AG04450 (cell line): ENCODE measurements at regions not wholly inside any gene's neighbourhood (a gene's known extent, or its start where the extent isn't known, plus 50 kb on each side); places are given as distances from the start of the nearest gene placed in this dataset.

Experiments
- CTCF ChIA-PET: fragments of 300-600, 350-600 bp; formaldehyde crosslinking; extraction: SDS; loops from one replicate; lab custom pipeline; 2022; ENCODE audit warnings: antibody characterized with exemption, inconsistent platforms; lab: Charles Lee
- POLR2A ChIA-PET: fragments of 350-600 bp; formaldehyde crosslinking; extraction: SDS; loops from one replicate; lab custom pipeline; 2021; ENCODE audit warnings: antibody characterized with exemption, inconsistent platforms; lab: Yijun Ruan, JAX
- DNase-seq: peaks from one replicate; pipeline ENCODE4 v3.0.0-alpha.2; 2011; ENCODE audit warnings: low read depth, low spot score
- H3K27ac ChIP-seq: one replicate; pipeline ENCODE4 v1.5.1; 2012; ENCODE audit warnings: low read depth, low read length, control low read depth
- H3K27me3 ChIP-seq: one replicate; pipeline ENCODE4 v1.6.0; 2012; ENCODE audit warnings: low read length; ENCODE audit not compliant: control insufficient read depth, insufficient read depth
- H3K4me3 ChIP-seq: 2 replicates; pipeline ENCODE4 v1.5.1; 2011; ENCODE audit warnings: mild to moderate bottlenecking, low read depth, low read length, control low read depth
- H3K9me3 ChIP-seq: 2 replicates; pipeline ENCODE4 v1.5.1; 2012; ENCODE audit warnings: low read length; ENCODE audit not compliant: control insufficient read depth, insufficient read depth
- CTCF ChIP-seq: IDR thresholded peaks from 2 replicates; pipeline ENCODE4 v1.5.1; 2011; ENCODE audit warnings: low read depth, low read length, control low read depth, inconsistent platforms

- POLR2A ChIA-PET, result no interaction called here
- TF ChIP-seq CTCF, result peak; percentile 13; the same call in 1 of the 2 replicates
- Histone ChIP-seq H3K9me3 (no peaks in the 10 kb centered on the region), H3K4me3 (no peak overlapping the region), H3K27me3 (no peaks in the 10 kb centered on the region), H3K27ac (no peak overlapping the region)
- DNase-seq, result no peak
- CTCF ChIA-PET, result interaction anchor here (0.5 to 0.8 kb wide), 2 partner anchors 9 to 566 kb away, joined by 4 read pairs; no protein-coding TSS in a partner anchor
Measured at GRCh38 chr21:16851054-16851453, 661.8 kb upstream of the CXADR start.

DNA sequence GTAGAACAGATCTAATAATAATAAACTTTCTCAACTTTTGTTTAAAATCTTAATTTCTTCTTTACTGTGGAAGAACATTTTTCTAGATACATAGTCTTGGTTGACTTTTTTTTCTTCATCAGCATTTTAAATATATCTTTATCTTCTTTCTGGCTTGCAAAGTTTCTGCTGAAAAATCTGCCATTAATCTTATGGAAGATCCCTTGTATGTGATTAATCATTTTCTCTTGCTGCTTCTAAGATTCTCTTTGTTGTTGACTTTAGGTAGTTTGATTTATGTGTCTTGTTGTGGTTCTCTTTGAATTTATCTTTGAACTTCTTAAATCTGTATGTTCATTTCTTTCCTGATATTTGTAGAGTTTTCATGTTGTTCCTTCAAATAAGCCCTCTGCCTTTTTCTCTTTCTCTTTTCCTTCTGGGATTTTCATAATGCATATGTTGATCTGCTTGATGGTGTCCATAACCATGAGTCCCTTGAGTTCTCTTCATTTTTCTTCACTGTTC lies 657.6 kb upstream of the CXADR start:
- DNase-seq, result no peak
- H3K4me3 ChIP-seq, result no peak overlapping the region
- no peak overlapping the region for H3K27ac ChIP-seq
- ChIA-PET POLR2A (no interaction called here), CTCF (no interaction called here)
- TF ChIP-seq CTCF, result no peak
- no peaks in the 10 kb centered on the region for H3K9me3 ChIP-seq
- H3K27me3 ChIP-seq, result no peaks in the 10 kb centered on the region

GRCh38 chr21:16863362-16863905 lies 649.4 kb upstream of the CXADR start:
- DNase-seq, result no peak
- TF ChIP-seq CTCF, result no peak
- H3K9me3 ChIP-seq, result no peaks in the 10 kb centered on the region
- POLR2A ChIA-PET, result no interaction called here
- H3K4me3 ChIP-seq, result no peak overlapping the region
- H3K27ac ChIP-seq, result no peak overlapping the region
- CTCF ChIA-PET, result no interaction called here
- H3K27me3 ChIP-seq, result no peaks in the 10 kb centered on the region

DNA sequence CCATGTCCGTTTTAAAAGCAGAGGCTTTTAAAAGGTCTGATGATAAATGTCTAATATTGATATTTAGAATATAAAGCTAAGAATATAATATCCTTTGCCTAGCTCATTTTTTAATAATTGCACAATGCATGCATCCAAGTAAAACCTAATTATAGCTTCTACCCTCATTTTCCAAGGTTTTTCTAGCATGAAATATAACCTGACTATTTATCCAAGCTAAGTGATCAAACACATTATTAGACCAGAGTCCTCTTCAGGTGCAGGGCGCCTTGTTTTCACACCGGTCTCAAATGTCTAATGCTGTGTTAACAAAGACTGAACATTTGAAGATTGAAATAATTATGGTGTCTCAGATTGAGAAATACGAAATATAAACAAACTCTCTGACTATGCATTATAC lies 648.9 kb upstream of the CXADR start:
- TF ChIP-seq CTCF, result no peak
- no peak for DNase-seq
- CTCF ChIA-PET, result no interaction called here
- Histone ChIP-seq H3K27me3 (no peaks in the 10 kb centered on the region), H3K27ac (no peak overlapping the region), H3K9me3 (no peaks in the 10 kb centered on the region), H3K4me3 (no peak overlapping the region)
- POLR2A ChIA-PET, result no interaction called here

GRCh38 chr21:16865632-16866031 lies 647.2 kb upstream of the CXADR start:
- no peaks in the 10 kb centered on the region for H3K9me3 ChIP-seq
- no peak overlapping the region for H3K27ac ChIP-seq
- ChIA-PET CTCF (no interaction called here), POLR2A (no interaction called here)
- no peak overlapping the region for H3K4me3 ChIP-seq
- no peak for DNase-seq
- TF ChIP-seq CTCF, result no peak
- H3K27me3 ChIP-seq, result no peaks in the 10 kb centered on the region
